ENCODE measurements at regions not wholly inside any gene's neighbourhood (a gene's known extent, or its start where the extent isn't known, plus 50 kb on each side); places are given as distances from the start of the nearest gene placed in this dataset.

DNA sequence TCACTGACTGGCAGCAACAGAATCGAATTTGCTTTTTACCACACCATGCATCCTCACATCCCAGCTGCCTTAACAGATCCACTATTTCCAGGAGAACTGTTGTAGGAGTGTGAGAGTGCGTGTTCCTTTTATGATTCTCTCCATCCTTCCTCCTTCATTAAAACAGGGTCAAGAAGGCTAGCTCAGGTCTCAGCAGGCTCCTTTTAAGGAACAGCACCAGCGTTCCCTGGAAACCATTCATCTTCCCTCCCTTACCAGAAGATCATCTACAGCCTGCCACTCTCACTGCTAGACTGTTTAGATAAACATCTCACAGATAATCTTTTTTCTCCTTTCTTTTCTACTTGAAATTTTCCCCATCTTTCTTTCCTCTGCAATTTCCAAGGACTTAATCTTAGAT, 1531.9 kb upstream of the CDH8 start:
- no peak for DNase-seq

GRCh38 chr16:63563819-63564505, 1527.7 kb upstream of the CDH8 start:
- no peak for DNase-seq

DNA sequence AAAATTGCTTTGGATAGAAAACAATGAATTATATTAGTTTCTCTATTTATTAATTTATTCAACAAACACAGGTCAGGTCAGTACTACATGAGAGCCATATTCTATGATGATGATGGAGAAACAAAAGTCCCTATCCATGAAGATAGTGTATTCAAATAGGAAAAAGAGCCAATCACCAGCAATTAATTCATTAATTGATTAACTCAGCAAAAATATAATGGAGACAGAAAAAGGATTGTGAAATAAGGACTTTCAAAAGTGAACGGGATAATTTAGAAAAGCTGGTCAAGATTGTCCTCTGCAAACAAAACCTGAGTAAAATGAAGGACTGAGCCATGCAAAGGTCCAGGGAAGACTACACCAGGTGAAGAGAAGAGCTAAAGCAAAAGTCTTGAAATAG, 1517.7 kb upstream of the CDH8 start:
- no peak for DNase-seq

DNA sequence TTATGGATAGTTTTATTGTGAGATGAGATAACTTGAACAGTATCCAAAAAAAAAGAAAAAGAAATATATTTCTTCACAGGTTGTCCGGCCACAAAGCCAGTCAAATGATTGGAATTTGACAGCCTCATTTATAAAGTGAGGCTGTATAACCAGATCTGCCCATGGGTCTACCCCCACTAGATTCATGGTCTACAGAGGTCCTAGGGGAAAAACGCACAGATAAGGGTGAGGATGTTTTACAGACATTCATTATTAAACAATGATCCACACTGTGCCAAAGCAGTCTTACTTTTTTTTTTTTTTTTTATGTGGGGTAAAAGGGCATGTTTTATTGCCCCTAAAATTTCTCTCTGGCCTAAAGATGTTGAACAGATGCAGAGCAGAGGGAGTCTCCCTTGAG, 1503.0 kb upstream of the CDH8 start:
- no peak for DNase-seq

DNA sequence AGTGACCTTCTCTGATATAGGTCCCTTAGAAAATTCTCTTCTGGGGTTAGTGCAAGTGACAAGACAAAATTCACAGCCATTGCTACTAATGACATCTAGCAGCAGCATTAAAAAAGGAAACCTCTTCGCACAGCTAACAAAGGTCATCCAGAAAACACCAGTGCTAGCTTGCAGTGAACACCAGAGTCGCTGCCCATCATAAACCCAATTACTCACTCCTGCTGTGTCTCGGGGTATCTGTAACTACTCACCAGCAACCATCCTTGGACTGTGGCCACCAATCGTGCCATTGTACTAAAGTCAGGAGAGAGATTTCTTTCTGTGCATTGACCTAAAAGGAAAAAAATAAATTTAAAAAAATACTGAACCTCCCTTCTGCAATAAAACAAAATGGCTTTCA, 1494.7 kb upstream of the CDH8 start:
- no peak for DNase-seq

GRCh38 chr16:63530208-63530607, 1494.0 kb upstream of the CDH8 start:
- no peak for DNase-seq

DNA sequence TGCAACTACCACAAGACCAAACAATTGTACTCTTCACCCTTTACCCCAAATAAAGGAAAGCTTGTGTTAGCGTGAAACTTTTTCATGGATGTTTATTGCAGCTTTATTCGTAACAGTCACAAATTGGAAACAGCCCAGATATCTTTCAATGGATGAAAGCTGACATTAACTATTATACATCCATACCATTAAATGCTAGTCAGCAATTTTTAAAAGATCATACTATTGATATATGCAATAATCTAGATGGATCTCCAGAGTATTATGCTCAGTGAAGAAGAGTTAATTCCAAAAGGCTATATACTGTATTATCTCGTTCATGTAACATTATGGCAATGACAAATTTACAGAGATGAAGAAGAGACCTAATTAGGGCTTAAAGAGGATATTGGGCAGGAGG, 1491.2 kb upstream of the CDH8 start:
- no peak for DNase-seq

- DNase-seq = no peak
Observed at GRCh38 chr16:63516394-63516793, 1480.2 kb upstream of the CDH8 start.

DNA sequence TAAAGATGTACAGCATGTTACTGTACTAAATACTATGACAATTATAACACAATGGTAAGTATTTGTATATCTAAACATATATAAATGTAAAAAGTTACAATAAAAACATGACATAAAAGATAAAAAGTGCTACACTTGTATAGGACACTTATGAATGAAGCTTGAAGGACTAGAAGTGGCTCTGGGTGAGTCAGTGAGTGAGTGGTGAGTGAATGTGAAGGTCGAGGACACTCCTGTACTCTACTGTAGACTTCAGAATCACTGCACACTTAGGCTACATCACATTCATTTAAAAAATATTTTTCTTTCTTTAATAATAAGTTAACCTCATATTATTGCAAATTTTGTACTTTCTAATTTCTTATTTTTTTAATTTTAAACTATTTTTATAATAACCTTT, 1476.7 kb upstream of the CDH8 start:
- no peak for DNase-seq

DNA sequence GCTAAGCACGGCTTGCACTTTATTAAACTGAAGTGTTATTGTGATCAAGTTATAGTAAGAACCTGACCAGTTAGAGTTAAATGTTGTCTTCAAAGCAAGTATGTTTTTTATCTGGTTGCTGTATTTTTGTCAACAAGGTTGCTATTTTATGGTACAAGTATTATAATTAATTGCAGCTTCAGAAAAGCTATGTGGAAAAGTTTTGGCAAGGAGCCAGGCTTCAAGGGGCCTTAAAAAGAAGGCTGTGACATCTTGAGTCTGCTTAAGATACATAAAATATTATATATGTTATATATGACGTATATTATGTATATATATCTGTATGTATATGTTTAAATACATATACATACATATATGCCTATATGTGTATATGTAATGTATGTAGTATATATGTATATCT, 1461.2 kb upstream of the CDH8 start:
- no peak for DNase-seq

DNA sequence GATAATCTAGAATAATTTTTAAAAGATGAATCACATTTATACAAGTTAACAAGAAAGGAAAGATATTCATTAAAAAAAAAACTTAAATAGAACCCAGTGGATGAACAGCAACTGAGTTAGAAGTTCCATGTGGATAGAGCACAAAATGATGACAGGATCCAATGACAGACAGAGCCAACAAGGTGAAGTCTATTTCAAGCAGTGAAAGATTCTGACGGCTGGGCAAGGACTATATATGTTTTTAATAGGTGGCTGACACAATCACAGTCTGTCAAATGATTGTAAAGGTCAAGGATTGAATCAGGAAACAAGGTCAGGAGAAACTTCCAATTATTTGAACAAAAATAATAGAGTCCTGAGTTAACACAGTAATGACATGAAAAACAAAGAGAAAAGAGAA, 1460.0 kb upstream of the CDH8 start:
- no peak for DNase-seq

GRCh38 chr16:63488955-63489354, 1452.7 kb upstream of the CDH8 start:
- no peak for DNase-seq

DNA sequence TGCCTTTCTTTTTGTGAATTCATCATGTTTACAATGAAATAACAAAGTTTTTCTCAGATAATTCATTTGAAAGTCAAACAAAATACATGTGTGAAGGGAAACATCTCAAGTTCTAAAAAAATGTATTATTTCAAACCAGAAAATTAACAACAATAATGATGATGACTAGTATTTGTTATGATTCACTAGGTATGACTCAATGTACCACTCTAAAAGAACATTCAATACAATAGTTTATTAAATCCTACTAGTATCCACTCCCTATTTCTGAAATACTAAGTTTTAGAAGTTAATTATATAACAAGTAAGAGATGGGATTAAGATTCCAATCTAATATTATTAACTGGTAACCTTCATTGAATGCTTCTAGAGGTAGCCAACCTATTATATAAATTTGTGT, 1444.8 kb upstream of the CDH8 start:
- no peak for DNase-seq

DNA sequence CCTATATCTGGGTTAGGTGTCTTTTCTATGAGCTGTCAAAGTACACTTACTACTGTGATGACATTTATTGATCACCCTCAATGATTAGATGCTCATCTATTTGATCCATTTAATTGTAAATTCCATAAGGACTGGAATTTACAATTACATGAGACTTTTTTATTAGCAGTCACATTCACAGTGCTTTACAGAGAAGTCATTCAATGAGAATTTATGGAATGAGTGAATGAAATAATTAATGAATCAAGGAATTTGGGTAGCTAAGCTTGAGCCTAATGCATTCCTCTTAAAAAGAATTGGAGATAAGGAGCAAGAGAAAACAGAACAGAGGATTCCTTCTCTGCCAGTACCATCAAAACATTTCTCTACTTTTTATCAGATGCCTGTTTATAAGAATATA, 1437.5 kb upstream of the CDH8 start:
- no peak for DNase-seq

- DNase-seq = no peak
Observed at GRCh38 chr16:63467513-63467912, 1431.3 kb upstream of the CDH8 start.

DNA sequence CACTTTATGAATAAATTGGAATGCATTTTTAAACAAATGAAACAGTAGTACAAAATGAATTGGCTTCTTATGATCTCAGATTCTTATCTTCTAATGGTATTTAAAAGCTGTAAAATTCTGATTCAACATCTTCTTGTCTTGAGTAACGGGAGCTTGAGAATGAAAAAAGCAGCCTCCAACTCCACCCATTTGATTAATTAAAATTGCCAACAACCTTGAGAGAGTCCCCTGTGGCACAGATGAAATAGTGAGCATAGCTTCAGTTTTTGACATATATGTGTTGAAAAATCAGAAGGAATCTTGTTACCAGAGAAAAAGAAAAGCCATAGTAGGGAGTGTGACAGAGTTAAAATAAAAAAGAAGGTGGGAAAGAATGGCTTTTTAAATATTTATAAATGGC, 1426.1 kb upstream of the CDH8 start:
- no peak for DNase-seq

- peak; percentile 31 to 50 for DNase-seq
Observed at GRCh38 chr16:63461248-63461841, 1425.1 kb upstream of the CDH8 start.

GRCh38 chr16:63458846-63459245, 1422.6 kb upstream of the CDH8 start:
- peak; percentile 73 to 89 for DNase-seq

GRCh38 chr16:63457869-63458268, 1421.6 kb upstream of the CDH8 start:
- no peak for DNase-seq

DNA sequence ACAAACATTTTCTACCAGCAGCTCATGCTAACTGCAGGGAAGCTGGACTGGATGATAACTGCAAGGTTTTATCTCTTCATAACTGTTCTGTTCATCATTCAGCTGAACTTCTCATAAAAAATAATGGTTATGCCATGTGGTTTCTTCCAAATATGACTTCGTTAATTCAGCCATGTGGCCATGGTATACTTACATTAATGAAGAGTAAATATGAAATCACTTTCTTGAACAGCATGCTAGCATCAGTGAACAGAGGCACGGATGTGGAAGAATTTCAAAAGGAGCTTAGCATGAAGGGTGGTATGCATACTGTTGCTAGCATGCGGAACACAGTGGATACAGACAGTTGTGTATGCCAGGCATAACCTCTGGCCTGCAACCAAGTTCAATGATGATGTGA, 1417.0 kb upstream of the CDH8 start:
- DNase-seq = no peak

- DNase-seq = peak; percentile 12 to 20
Observed at GRCh38 chr16:63447121-63447520, 1410.9 kb upstream of the CDH8 start.

DNA sequence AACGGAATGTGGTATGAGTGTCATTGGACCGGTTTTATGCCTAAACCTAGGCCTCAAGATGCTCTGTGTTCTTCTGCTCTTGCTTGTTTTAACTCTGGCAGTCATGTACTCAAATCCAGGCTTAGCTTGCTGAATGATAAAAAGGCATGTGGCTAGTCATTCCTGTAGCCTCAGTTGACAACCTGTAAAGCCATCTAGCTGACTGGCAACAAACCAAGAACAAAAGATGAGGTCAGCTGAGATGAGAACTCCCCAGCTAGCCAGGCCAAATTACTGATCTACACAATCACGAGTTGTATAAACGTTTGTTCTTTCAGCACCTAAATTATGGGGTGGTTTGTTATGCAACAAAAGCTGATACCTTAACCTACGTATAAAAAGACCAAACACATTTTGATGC, 1406.0 kb upstream of the CDH8 start:
- peak in 1 of 2 experiments; percentile 15 for DNase-seq

- DNase-seq = no peak
Observed at GRCh38 chr16:63426275-63426870, 1390.1 kb upstream of the CDH8 start.

DNA sequence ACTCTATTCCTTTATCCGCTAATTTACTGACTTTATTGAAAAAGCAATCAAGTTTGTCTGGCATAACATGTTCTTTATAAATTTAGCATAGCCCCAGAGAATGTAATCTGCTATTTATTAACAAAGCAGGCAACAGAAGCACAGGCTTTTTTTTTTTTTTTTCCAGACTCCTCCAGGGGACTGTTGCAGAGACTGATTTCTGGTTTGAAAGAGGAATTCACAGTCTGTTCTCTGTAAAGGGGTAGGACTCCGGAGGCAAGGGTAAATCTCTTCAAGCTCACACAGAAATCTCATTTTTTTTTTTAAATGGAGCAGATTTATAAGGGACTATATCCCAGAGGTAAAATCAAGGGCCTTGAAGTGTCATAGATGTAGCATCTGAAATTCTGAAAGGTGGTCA, 1386.5 kb upstream of the CDH8 start:
- no peak for DNase-seq

DNA sequence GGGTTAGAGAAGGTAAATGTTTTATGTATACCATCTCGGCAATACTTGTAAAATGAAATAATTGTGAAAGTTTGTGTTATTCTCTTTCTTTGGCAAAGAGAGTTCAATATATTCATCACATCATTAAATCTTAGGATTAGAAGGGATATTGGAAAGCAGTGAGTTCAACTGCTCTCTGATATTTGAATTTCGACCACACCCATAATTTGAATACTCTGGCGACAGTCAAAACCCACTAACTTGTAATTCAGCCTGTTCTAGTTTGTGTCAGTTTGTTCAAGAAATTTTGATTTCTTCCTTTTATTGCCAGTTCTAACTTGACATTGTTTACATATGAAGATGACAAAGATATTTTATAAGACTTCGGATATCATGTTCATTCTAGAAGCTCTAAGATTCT, 1380.5 kb upstream of the CDH8 start:
- DNase-seq = no peak
